Fibroblast of skin of scalp (primary cell): ENCODE measurements at regions not wholly inside any gene's neighbourhood (a gene's known extent, or its start where the extent isn't known, plus 50 kb on each side); places are given as distances from the start of the nearest gene placed in this dataset.
A peak's percentile ranks its signal among the peaks of the same experiment; 100 is the strongest.

Source experiments
- DNase-seq: peaks from one replicate; pipeline ENCODE4 v3.0.0-alpha.2; 2013

GRCh38 chr7:67426654-67427053, 430.0 kb downstream of the TYW1 start:
- no peak for DNase-seq

DNA sequence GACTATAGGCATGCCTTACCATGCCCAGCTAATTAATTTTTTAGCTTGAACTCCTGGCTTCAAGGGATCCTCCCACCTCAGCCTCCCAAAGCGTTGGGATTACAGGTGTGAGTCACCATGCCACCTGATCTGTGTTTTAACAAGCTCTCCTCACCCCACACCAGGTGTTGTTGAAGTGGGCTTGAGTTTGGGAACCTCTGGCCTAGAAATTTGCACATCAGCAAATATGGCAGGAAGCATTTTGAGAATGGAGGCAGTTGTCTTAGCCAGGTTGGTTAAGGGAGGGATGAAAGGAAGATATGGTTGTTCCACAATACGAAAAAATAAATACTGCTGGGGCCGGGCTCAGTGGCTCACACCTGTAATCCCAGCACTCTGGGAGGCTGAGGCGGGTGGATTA, 433.1 kb downstream of the TYW1 start:
- DNase-seq = no peak

DNA sequence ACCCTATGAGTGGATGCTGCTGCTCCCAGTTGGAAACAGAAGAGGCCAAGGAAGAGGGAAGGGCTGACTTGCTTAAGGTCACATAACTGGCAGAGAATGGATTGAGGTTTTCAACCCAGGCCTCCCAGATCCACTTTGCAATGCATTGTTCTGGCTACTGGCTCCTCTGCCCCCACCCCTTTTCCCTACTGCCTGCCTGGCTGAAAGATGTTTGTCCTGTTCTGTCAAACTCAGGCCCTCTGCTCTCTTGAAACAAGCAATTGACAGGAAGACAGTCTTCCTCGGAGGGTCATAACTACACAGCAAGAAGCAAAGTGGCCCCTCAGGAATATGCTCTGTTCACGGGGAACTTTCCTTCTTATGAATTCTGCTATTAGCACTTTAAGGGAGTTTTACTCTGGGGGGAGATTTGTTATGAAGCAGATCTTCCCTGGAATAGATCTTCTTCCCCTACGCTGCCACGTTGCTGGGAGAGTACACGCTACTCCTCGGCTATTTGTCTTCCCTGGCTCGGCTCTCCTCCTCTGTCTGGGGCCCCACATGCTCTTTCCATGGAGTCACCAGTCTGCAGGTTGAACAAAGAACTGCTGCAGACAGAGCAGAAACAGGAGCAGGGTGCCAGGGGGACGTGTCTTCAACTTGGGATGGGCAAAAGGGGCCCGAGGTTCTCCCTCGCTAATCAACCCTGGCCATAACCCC, 436.1 kb downstream of the TYW1 start:
- DNase-seq = no peak

DNA sequence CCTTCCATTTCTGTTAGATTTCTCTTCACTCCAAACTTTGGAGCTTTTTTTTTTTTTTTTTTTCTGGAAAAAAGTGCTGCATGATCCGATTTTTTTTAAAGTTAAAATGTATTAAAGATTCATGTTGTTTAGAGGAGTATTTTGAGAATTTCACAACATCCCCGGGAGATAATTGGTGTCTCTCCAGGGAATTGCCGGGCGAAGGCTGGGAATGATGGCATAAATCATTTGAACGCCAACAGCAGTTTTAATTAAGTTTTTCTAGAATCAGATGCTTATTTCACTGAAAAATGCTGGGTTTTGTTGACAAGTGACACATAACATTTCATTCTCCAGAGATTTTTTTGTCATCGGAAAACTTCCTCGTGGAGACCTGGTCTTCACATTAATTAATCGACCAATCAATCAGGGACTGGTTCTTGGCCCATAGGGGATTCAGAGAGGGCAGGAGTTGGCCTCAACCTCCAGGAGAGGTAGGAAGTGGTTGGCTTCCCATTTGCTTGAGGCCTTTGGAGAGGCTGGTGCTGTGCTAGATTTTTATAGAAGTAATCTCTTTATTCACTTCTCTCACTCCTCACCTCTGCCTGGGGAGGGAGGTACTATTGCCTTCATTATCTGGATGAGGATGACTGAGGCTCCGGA, 439.4 kb downstream of the TYW1 start:
- DNase-seq = no peak

GRCh38 chr7:67438198-67438882, 441.7 kb downstream of the TYW1 start:
- no peak for DNase-seq

DNA sequence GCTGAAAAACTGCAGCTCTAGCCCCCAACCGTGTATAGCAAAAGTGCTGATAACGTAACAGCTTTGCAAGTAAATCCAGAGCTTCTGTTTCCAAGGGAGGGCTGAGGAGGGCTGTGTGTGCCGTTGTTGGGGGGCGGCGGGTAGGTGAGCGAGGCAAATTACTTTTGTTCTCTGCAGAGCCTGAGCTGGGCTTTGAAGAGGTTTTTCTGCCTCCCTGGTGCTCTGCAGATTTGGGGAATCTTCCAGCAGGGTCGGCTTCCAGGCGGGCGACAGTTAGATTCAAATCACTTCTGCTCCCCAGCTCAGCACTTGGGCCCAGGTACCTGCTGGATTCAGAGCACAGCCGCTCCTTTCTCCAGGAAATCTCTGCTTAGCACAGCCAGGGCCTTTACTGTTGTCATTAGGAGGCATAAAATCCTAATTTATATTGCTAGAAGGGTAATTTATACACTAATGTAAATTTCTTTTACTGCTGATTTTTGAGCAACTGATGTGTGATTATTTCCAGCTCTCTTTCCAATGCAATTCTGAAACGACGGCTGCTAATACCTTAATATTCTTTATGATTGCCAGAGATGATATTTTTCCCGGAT, 442.4 kb downstream of the TYW1 start:
- no peak for DNase-seq

GRCh38 chr7:67440321-67440720, 443.7 kb downstream of the TYW1 start:
- DNase-seq = no peak

- DNase-seq = no peak
These were observed 449.1 kb downstream of the TYW1 start for GRCh38 chr7:67445728-67446127.

DNA sequence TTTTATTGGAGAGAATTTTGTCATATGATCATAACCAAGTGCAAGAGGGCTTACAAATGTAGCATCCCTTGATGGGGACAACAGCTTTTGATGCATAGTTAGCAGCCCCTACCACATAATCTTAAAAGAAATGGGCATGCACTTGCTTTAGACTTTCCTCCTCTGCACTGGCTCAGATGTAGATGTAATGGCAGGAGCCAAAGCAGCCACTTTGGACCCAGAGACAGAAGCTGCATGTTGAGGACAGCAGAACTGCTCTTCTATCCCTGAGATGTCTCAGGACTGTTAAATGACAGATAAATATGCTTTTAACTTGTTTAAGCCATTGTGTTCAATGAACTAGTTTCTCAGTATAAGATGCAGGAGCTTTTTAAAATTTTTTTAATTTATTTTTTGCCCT, 450.7 kb downstream of the TYW1 start:
- DNase-seq = no peak

- DNase-seq = no peak
These were observed 451.6 kb downstream of the TYW1 start for GRCh38 chr7:67448271-67448670.

DNA sequence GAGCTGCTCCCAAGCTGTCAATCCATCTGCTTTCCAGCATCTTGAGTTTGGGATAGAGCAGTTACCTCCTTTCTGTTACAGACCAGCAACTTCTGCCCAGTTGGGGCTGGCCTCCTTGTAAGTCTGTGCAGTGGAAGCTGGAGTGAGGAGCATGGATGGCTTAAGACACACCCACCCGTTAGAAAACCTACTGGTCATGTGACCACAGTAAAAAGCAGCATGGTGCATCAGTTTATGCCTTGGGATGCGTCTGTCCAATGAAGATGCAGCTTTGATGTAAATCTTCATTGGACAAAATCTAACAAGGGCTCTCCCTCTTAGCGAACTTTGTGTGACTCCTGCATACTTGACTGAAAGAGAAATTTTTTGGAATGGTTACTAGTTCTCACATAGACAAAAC, 453.5 kb downstream of the TYW1 start:
- DNase-seq = no peak

- no peak for DNase-seq
These were observed 454.7 kb downstream of the TYW1 start for GRCh38 chr7:67451306-67451705.

- no peak for DNase-seq
These were observed 455.9 kb downstream of the TYW1 start for GRCh38 chr7:67452516-67453026.

DNA sequence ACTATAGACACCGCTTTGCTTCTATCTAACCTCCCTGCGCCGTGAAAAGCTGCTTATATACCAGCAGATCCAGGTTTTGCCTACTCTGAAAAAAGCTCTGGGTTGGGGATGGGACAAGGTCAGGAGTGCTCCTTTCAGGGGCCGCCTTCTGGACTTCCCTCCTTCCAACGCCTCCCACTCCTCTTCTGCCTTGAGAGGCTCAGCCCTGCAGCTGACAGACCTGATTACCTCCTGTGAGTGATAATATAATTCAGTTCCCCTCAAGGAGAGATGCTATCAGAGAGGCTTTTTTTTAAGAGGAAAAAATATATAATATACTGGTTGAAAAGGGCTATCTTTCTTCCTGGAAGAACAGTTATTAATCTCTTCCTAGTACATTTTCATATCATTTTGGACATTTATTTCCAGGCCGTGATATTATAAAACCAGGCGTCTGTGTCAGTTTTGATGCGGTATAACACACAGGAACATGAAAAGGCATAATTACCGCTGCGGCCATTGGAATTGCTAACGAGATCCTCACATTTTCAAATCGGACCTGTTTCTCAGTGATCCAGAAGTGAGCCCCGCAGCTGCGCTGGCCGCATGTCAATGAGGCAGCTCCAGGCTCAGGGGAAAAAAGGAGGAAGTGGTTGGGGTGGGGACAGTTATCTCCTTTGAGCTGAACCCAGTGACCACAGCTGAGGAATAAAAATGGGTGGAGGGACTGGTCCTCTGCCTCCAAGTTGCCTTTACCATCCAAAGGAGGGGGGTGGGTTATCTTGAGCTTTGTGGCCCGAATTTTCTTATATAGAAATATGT, 457.1 kb downstream of the TYW1 start:
- no peak for DNase-seq

DNA sequence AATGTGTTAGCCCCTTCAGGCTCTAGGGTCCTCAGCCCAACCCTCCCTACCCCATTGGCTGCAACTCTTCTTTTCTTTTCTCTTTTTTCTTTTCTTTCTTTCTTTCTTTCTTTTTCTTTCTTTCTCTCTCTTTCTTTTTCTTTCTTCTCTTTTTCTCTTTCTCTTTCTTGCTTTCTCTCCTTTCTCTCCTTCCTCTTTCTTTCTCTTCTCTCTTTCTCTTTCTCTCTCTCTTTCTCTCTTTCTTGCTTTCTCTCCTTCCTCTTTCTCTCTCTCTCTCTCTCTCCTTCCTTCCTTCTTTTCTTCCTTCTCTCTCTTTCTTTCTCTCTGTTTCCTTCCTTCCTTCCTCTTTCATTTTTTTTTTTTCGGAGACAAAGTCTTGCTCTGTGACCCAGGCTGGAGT, 458.9 kb downstream of the TYW1 start:
- DNase-seq = no peak

- peak; percentile 16 for DNase-seq
These were observed 466.2 kb downstream of the TYW1 start for GRCh38 chr7:67462781-67463191.

- DNase-seq = no peak
These were observed 466.7 kb downstream of the TYW1 start for GRCh38 chr7:67463316-67463715.

- no peak for DNase-seq
These were observed 467.4 kb downstream of the TYW1 start for GRCh38 chr7:67463983-67464382.

DNA sequence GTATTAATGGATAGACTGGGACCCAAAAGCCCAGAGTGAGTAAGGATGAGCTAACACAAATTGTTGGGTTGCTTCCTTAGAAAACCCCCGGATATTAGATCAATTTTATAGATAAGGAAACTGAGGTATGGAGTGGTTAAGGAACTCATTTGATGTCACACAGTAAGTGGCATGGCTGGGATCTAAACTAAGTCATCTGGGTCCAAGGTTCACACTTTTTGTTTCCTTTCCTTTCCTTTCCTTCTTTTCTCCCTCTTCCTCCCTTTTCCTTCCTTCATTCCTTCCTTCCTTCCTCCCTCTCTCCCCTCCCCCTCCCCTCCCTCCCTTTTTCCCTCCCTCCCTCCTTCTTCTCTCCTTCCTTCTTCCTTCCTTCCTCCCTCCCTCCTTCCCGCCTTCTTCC, 469.5 kb downstream of the TYW1 start:
- DNase-seq = no peak

GRCh38 chr7:67470256-67470751, 473.7 kb downstream of the TYW1 start:
- peak; percentile 41 for DNase-seq

GRCh38 chr7:67475293-67475692, 478.7 kb downstream of the TYW1 start:
- DNase-seq = no peak

GRCh38 chr7:67478066-67478465, 481.4 kb downstream of the TYW1 start:
- DNase-seq = no peak
